ENCODE measurements at regions not wholly inside any gene's neighbourhood (a gene's known extent, or its start where the extent isn't known, plus 50 kb on each side); places are given as distances from the start of the nearest gene placed in this dataset.

DNA sequence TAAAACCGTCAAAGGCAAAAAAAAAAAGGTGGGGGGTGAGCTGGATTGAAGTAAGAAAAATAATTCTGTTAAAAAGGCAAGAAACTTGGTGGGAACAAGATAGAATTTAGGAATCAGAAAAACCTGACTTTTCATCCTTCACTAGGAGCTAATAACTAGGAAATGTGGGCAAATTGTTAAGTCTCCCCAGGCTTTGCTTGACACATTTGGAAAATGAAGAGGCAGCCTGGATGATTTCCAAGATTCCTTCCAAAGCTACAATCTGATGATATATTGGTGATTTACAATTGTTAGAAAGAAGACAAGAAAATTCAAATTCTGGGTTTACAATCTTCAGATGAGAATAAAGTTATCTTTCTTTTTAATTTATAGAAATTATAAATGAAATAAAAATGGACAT lies 1062.5 kb downstream of the ADGRL3 start:
- no peak overlapping the region for H3K27ac Mint-ChIP-seq (ENCODE audit: unreplicated experiment)

GRCh38 chr4:62260254-62260653 lies 1060.1 kb downstream of the ADGRL3 start:
- no peaks in the 10 kb centered on the region for H3K4me1 Mint-ChIP-seq
- DNase-seq (ENCODE audit: low read depth, low spot score) = no peak
- no peak overlapping the region for H3K4me3 Mint-ChIP-seq
- H3K36me3 Mint-ChIP-seq (ENCODE audit: low read depth) = no peaks in the 10 kb centered on the region
- H3K9me3 Mint-ChIP-seq = peaks cover 3% of the 10 kb centered on the region
- TF ChIP-seq CTCF (conservative IDR thresholded peaks at IDR 0.05) = no peak
- no peak overlapping the region for H3K27ac Mint-ChIP-seq (ENCODE audit: unreplicated experiment)
- no peaks in the 10 kb centered on the region for H3K27me3 Mint-ChIP-seq (ENCODE audit: low read depth)

More for the DNA sequence above, 1062.5 kb downstream of the ADGRL3 start:
- Mint-ChIP-seq H3K36me3 (ENCODE audit: low read depth) (no peaks in the 10 kb centered on the region), H3K4me3 (no peak overlapping the region), H3K4me1 (peaks cover 6% of the 10 kb centered on the region), H3K9me3 (peaks cover 3% of the 10 kb centered on the region), H3K27me3 (ENCODE audit: low read depth) (no peaks in the 10 kb centered on the region)
- no peak for TF ChIP-seq CTCF (conservative IDR thresholded peaks at IDR 0.05)
- DNase-seq (ENCODE audit: low read depth, low spot score) = no peak

GRCh38 chr4:62256479-62256878 lies 1056.4 kb downstream of the ADGRL3 start:
- Mint-ChIP-seq H3K27me3 (ENCODE audit: low read depth) (no peaks in the 10 kb centered on the region), H3K9me3 (peaks cover 3% of the 10 kb centered on the region), H3K4me1 (no peaks in the 10 kb centered on the region), H3K36me3 (ENCODE audit: low read depth) (no peaks in the 10 kb centered on the region), H3K27ac (ENCODE audit: unreplicated experiment) (no peak overlapping the region), H3K4me3 (no peak overlapping the region)
- DNase-seq (ENCODE audit: low read depth, low spot score) = no peak
- TF ChIP-seq CTCF (conservative IDR thresholded peaks at IDR 0.05) = no peak

DNA sequence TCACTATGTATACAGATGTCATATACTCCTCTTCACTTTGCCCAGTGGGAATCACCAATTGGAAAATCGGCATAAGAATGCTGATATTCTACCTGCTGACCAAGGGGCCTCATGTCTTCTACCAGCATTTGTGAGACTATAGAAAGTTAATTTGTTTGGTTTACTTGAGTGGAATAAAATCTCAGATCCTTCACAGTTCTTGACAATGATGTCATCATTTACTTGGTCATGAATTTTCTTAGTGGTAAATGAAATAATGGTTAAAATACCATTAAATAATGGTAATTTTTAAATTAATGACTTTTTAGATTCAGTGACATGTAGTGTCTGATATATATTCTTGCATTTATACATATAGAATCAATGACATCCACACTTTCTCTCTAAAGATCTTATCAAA lies 1052.6 kb downstream of the ADGRL3 start:
- no peak overlapping the region for H3K27ac Mint-ChIP-seq (ENCODE audit: unreplicated experiment)
- no peaks in the 10 kb centered on the region for H3K27me3 Mint-ChIP-seq (ENCODE audit: low read depth)
- H3K4me1 Mint-ChIP-seq = no peaks in the 10 kb centered on the region
- no peak overlapping the region for H3K4me3 Mint-ChIP-seq
- no peak for DNase-seq (ENCODE audit: low read depth, low spot score)
- no peak for TF ChIP-seq CTCF (conservative IDR thresholded peaks at IDR 0.05)
- no peaks in the 10 kb centered on the region for H3K36me3 Mint-ChIP-seq (ENCODE audit: low read depth)
- no peaks in the 10 kb centered on the region for H3K9me3 Mint-ChIP-seq

DNA sequence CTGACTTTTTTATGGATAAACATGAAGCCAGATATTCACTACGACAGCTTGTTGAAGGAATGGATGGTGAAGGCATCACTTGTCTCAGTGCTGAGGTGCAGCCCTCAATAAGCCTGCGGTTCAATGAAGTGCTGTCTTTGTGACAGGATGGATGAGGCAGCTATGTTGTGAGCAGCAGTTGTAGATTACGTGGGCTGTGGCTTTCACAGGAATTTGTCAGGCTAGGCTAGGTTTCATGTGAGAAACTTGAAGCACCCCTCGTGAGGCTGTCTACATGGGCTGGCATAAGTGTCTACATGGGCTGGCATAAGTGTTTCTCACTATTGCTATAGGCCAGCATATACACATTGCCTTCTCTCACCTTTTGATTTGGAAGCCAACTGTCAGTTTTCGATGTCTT lies 1050.0 kb downstream of the ADGRL3 start:
- no peak for DNase-seq (ENCODE audit: low read depth, low spot score)
- TF ChIP-seq CTCF (conservative IDR thresholded peaks at IDR 0.05) = no peak
- no peaks in the 10 kb centered on the region for H3K4me1 Mint-ChIP-seq
- H3K36me3 Mint-ChIP-seq (ENCODE audit: low read depth) = no peaks in the 10 kb centered on the region
- no peaks in the 10 kb centered on the region for H3K9me3 Mint-ChIP-seq
- no peak overlapping the region for H3K27ac Mint-ChIP-seq (ENCODE audit: unreplicated experiment)
- H3K4me3 Mint-ChIP-seq = no peak overlapping the region
- H3K27me3 Mint-ChIP-seq (ENCODE audit: low read depth) = no peaks in the 10 kb centered on the region

DNA sequence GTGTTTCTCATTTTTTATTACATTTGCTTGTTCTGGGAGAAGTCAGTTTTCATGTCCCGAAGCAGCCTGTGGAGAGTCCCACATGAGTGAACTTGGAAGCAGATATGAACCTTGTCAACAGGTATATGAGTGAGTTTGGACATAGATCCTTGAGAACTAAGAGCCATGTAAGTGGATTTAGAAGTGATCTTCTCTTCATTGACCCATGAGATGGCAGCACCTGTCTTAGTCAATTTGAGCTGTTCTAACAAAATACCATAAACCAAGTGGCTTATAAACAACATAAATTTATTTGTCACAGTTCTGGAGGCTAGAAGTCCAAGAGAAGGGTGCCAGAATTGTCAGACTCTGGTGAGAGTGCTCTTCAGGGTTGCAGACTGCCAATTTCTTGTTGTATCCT lies 1043.8 kb downstream of the ADGRL3 start:
- no peak for TF ChIP-seq CTCF (conservative IDR thresholded peaks at IDR 0.05)
- Mint-ChIP-seq H3K27ac (ENCODE audit: unreplicated experiment) (no peak overlapping the region), H3K27me3 (ENCODE audit: low read depth) (no peaks in the 10 kb centered on the region), H3K4me3 (no peak overlapping the region), H3K9me3 (peaks cover 4% of the 10 kb centered on the region), H3K36me3 (ENCODE audit: low read depth) (no peaks in the 10 kb centered on the region), H3K4me1 (no peaks in the 10 kb centered on the region)
- no peak for DNase-seq (ENCODE audit: low read depth, low spot score)

Measured in neural crest cell (in vitro differentiated cells).